ENCODE measurements at regions not wholly inside any gene's neighbourhood (a gene's known extent, or its start where the extent isn't known, plus 50 kb on each side); places are given as distances from the start of the nearest gene placed in this dataset.

DNA sequence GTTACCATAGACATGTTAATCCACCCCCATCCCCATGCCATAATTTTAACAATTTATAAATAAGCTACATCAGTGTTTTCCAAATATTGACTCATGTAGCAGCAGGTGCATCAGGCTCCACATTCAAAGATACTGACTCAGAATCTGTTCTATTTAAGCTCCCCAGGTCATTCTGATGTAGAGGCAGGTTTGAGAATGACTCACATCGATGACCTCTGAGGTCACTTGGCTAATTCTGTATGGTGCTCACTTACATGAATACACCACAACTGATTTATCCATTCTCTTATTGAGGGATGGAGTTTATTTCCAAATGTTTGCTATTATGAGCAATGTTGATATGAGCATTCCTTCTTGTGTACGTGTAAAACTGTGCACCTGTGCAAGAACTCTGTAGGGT is 1159.0 kb downstream of the TYW1 start:
- TF ChIP-seq EZH2 (IDR thresholded peaks at IDR 0.05; ENCODE audit: low read depth, unreplicated experiment) (no peak), EZH2phosphoT487 (IDR thresholded peaks at IDR 0.05; ENCODE audit: unreplicated experiment) (no peak), JUNB (IDR thresholded peaks at IDR 0.05; ENCODE audit: unreplicated experiment) (no peak), POLR2AphosphoS5 (IDR thresholded peaks at IDR 0.05; ENCODE audit: low read depth) (no peak), CREB1 (CRISPR knock-in tag; IDR thresholded peaks at IDR 0.05; ENCODE audit: low read depth) (no peak)
- TF ChIP-seq, protein P1, sequence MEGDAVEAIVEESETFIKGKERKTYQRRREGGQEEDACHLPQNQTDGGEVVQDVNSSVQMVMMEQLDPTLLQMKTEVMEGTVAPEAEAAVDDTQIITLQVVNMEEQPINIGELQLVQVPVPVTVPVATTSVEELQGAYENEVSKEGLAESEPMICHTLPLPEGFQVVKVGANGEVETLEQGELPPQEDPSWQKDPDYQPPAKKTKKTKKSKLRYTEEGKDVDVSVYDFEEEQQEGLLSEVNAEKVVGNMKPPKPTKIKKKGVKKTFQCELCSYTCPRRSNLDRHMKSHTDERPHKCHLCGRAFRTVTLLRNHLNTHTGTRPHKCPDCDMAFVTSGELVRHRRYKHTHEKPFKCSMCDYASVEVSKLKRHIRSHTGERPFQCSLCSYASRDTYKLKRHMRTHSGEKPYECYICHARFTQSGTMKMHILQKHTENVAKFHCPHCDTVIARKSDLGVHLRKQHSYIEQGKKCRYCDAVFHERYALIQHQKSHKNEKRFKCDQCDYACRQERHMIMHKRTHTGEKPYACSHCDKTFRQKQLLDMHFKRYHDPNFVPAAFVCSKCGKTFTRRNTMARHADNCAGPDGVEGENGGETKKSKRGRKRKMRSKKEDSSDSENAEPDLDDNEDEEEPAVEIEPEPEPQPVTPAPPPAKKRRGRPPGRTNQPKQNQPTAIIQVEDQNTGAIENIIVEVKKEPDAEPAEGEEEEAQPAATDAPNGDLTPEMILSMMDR (conservative IDR thresholded peaks at IDR 0.05; ENCODE audit: low read depth in 2 of 2) = no peak
- TF ChIP-seq, protein P2, sequence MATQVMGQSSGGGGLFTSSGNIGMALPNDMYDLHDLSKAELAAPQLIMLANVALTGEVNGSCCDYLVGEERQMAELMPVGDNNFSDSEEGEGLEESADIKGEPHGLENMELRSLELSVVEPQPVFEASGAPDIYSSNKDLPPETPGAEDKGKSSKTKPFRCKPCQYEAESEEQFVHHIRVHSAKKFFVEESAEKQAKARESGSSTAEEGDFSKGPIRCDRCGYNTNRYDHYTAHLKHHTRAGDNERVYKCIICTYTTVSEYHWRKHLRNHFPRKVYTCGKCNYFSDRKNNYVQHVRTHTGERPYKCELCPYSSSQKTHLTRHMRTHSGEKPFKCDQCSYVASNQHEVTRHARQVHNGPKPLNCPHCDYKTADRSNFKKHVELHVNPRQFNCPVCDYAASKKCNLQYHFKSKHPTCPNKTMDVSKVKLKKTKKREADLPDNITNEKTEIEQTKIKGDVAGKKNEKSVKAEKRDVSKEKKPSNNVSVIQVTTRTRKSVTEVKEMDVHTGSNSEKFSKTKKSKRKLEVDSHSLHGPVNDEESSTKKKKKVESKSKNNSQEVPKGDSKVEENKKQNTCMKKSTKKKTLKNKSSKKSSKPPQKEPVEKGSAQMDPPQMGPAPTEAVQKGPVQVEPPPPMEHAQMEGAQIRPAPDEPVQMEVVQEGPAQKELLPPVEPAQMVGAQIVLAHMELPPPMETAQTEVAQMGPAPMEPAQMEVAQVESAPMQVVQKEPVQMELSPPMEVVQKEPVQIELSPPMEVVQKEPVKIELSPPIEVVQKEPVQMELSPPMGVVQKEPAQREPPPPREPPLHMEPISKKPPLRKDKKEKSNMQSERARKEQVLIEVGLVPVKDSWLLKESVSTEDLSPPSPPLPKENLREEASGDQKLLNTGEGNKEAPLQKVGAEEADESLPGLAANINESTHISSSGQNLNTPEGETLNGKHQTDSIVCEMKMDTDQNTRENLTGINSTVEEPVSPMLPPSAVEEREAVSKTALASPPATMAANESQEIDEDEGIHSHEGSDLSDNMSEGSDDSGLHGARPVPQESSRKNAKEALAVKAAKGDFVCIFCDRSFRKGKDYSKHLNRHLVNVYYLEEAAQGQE (IDR thresholded peaks at IDR 0.05; ENCODE audit: unreplicated experiment) = no peak
